Hematopoietic multipotent progenitor cell treated with erythropoietin and hydrocortisone succinate and interleukin-3 and kit ligand, for 17 days (in vitro differentiated cells): ENCODE measurements at regions not wholly inside any gene's neighbourhood (a gene's known extent, or its start where the extent isn't known, plus 50 kb on each side); places are given as distances from the start of the nearest gene placed in this dataset.

Source experiments
- DNase-seq: peaks from one replicate; pipeline ENCODE4 v3.0.0-alpha.2; 2015; ENCODE audit warnings: low spot score

- no peak for DNase-seq
Measured at GRCh38 chr5:54769746-54770145, 215.6 kb downstream of the ESM1 start.

- DNase-seq: no peak
Measured at GRCh38 chr5:54769072-54769471, 216.3 kb downstream of the ESM1 start.

GRCh38 chr5:54766748-54767147, 218.6 kb downstream of the ESM1 start:
- DNase-seq: no peak

- no peak for DNase-seq
Measured at GRCh38 chr5:54765165-54766028, 220.0 kb downstream of the ESM1 start.

- DNase-seq: no peak
Measured at GRCh38 chr5:54764102-54765090, 221.0 kb downstream of the ESM1 start.

- no peak for DNase-seq
Measured at GRCh38 chr5:54761213-54761701, 224.1 kb downstream of the ESM1 start.

GRCh38 chr5:54760182-54760935, 225.0 kb downstream of the ESM1 start:
- no peak for DNase-seq

GRCh38 chr5:54758038-54758437, 227.4 kb downstream of the ESM1 start:
- no peak for DNase-seq

GRCh38 chr5:54757541-54757940, 227.9 kb downstream of the ESM1 start:
- DNase-seq: no peak

GRCh38 chr5:54756796-54757402, 228.5 kb downstream of the ESM1 start:
- no peak for DNase-seq

- DNase-seq: no peak
Measured at GRCh38 chr5:54756301-54756700, 229.1 kb downstream of the ESM1 start.

- DNase-seq: no peak
Measured at GRCh38 chr5:54754878-54755277, 230.5 kb downstream of the ESM1 start.

- no peak for DNase-seq
Measured at GRCh38 chr5:54754420-54754819, 231.0 kb downstream of the ESM1 start.

- no peak for DNase-seq
Measured at GRCh38 chr5:54753753-54754152, 231.6 kb downstream of the ESM1 start.

- DNase-seq: no peak
Measured at GRCh38 chr5:54753034-54753433, 232.4 kb downstream of the ESM1 start.

- no peak for DNase-seq
Measured at GRCh38 chr5:54748527-54748926, 231.0 kb downstream of the SNX18 start.

- DNase-seq: no peak
Measured at GRCh38 chr5:54746777-54747398, 229.3 kb downstream of the SNX18 start.

- DNase-seq: no peak
Measured at GRCh38 chr5:54746346-54746745, 228.8 kb downstream of the SNX18 start.

- no peak for DNase-seq
Measured at GRCh38 chr5:54745599-54745998, 228.0 kb downstream of the SNX18 start.

- peak; percentile 17 for DNase-seq
Measured at GRCh38 chr5:54743997-54744788, 226.6 kb downstream of the SNX18 start.
